Body of pancreas (tissue), 4 donors: ENCODE measurements at regions not wholly inside any gene's neighbourhood (a gene's known extent, or its start where the extent isn't known, plus 50 kb on each side); places are given as distances from the start of the nearest gene placed in this dataset.
"Not testable (repeated sequence)": the region's sequence is repeated elsewhere in the genome, so short reads cannot be mapped to it uniquely, and the experiment has no call there.

Source experiments
- CTCF ChIP-seq, 7 experiments: fragments of 450-650 bp in 4 of 7; fragments of 200-600 bp in 3 of 7; sonication (generic) in 3 of 7; IDR thresholded peaks; one replicate each; pipeline ENCODE4 v1.5.1; 2016 to 2019; ENCODE audit warnings: antibody characterized with exemption in 7 of 7
- POLR2A ChIP-seq, 3 donors: fragments of 450-650 bp; IDR thresholded peaks; one replicate each; pipeline ENCODE4 v1.6.1; 2016; ENCODE audit warnings: antibody characterized with exemption in 3 of 3, mild to moderate bottlenecking in 2 of 3

- not testable (repeated sequence) for TF ChIP-seq CTCF, POLR2A (IDR thresholded peaks at IDR 0.05)
These were observed 205.9 kb downstream of the NPIPA8 start for GRCh38 chr16:18130478-18131120.
